ENCODE measurements at regions not wholly inside any gene's neighbourhood (a gene's known extent, or its start where the extent isn't known, plus 50 kb on each side); places are given as distances from the start of the nearest gene placed in this dataset.
"Not testable (repeated sequence)": the region's sequence is repeated elsewhere in the genome, so short reads cannot be mapped to it uniquely, and the experiment has no call there.

DNA sequence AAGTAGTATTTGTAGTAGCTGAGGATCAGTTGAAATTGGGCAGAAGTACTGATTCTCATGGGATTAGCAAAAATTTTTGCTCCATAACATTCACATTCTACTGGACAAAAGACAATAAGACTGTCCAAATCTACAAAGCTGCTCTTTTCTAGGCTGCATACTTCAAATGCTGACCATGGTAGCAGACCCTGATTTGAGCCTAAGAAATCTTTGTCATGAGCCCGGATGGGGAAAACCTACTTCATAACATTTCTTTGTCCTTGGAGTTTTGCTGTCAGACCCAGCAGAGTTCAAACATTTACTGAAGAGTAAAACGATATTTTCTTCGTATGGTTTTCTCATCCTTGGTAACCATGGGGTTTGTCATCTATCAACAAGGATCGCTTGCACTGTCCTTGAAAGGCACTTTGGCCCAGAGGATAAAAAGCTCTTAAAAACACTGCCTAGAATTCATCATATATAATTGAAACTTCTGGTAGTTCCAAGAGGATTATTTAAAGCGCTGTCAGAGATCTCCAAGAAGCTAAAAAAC lies 216.9 kb downstream of the CAVIN4 start:
- FAIRE-seq, result no peak
- no peak for DNase-seq (ENCODE audit: insufficient read length, low spot score)

DNA sequence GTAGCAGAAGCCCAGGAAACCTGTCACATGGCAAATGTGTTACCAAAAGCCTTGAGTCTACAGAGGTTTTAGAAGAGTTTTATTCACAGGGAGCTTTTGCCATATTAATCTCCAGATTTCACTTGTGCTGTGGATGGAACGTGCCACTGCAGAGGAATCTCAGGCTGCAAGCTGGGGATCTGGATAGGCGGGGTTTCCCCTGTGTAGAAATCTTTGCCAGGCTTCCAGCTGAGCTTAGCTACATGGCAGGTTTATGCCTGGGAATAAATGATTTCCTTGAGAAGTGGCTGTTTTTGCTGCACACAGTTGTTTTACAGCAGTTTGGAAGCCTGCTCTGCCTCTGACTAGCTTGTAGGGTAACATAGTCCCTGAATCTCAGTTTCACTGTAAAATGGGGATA lies 224.6 kb upstream of the PLPPR1 start:
- DNase-seq (ENCODE audit: insufficient read length, low spot score), result no peak
- no peak for FAIRE-seq

DNA sequence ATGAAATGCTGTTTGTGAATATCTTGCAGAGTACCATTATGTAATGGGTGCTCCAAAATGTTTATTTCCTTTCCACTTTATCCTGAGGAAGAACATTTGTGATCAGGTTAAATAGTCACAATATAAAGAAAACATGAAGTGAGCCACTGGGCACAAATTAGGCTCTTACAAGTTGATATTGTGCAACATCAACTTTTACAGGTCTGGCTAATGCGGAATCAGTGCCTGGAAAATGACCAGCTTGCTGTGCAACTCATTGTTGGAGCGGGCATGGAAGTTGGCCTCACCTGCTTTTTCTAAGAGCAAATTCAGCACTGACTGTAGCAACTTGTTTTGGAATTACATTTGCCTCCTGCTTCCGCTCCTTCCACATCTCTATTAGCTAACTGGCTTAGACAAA lies 216.9 kb upstream of the PLPPR1 start:
- DNase-seq (ENCODE audit: insufficient read length, low spot score), result no peak
- no peak for FAIRE-seq

DNA sequence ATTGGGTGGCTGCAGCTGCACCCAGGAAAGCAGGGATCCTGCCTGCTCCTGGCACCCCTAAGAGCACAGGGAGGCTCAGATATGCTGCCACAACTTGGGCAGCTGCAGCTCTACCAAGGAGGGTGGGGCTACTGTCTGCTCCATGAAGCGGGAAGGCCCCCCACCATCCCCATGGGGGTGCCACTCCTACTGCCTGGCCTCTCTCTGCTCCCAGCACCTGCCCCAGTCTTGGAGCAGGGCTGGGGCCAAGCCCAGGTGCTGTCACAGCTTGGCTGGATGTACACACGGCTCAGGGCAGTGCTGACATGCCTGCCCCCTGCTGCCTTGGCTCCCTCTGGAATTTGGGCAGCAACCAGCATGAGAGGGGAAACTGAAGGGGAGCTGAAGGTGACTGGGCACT lies 214.7 kb upstream of the PLPPR1 start:
- no peak for DNase-seq (ENCODE audit: insufficient read length, low spot score)
- no peak for FAIRE-seq

DNA sequence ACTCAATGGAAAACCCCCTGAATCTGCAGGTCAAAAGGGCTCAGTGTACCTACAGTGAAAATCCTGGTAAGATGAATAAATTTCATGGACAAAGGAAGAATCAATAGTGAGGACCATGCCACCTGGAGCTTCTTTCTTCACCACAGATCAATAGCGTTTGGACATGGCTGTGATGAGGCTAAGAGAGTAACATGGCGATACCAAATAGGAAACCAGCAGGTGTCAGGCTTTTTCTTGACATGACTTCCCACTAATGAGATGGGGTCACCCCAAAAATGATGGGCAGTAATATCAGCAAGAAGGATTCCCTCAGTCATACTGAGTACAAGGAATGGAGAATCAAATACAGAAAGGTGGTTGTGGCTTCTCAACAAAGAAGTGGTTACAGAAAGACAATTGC lies 208.5 kb upstream of the PLPPR1 start:
- DNase-seq (ENCODE audit: insufficient read length, low spot score) (no peak), FAIRE-seq (no peak)

DNA sequence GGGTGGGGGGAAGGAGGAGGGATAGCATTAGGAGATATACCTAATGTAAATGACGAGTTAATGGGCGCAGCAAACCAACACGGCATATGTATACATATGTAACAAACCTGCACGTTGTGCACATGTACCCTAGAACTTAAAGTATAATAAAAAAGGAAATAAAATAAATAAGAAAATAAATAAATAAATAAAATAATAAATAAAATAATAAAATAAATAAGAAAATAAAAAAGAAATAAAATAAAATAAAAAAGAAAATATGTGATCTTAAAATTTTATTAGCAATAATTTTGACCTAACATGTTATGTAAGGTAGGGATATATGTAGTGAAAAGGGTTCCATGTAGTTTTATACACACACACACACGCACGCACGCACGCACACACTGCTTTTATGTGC lies 195.5 kb upstream of the PLPPR1 start:
- not testable (repeated sequence) for DNase-seq (ENCODE audit: insufficient read length, low spot score); FAIRE-seq

DNA sequence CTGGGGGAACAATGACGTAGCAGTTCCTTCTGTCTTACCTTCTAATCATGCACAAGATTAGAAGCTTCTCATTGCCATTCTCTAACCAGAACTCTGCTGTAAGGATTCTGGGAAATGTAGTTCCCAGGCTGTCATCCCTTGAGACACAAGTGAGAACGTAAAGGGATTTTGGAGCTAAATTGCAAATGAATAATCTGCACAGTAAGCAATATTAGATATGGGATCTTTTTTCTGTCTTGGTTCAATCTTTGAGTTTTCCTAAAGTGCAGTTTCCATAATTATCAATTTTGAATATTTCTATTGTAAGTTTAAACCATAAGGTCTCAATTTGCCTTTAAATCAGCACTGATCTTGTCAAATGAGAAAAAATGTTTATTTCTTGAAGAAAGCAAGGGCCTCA lies 189.7 kb upstream of the PLPPR1 start:
- DNase-seq (ENCODE audit: insufficient read length, low spot score) (no peak), FAIRE-seq (no peak)

DNA sequence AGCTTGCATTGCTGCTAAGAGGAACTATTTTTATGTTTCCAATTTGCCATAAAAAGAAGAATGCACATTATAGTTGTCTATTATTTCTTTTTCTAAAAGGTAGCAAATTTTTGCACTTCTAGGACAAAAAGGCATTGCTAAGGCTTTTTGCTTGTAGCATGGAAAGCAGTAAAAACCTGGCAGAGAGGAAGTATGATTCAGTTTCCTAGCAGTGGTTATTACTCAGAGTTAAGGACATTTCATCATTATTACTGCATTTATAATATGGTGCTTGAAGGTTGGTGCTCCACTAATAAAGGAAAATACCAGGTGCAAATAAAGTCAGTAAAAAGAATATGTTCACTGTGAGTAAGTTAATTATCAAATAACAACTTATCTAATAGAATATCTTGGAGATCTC lies 179.8 kb upstream of the PLPPR1 start:
- FAIRE-seq (no peak), DNase-seq (ENCODE audit: insufficient read length, low spot score) (no peak)

DNA sequence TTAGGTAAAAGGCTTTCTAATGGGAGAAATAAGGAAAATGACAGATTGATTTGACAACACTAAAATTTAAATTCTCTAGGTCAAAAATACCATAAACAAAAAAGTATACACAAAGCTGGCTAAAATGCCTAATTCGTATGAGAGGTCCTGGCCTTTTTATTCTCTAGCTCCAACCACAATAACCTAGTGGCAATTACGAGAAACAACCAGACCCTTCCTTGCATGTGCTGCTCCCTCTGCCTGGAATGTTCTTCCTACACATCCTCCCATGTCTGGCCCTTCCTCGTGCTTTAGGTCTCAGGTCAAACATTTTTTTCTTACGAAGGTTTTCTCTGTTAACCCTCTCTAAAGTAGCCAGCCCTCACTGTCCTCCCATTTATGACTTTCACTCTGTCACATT lies 176.4 kb upstream of the PLPPR1 start:
- FAIRE-seq, result no peak
- no peak for DNase-seq (ENCODE audit: insufficient read length, low spot score)

DNA sequence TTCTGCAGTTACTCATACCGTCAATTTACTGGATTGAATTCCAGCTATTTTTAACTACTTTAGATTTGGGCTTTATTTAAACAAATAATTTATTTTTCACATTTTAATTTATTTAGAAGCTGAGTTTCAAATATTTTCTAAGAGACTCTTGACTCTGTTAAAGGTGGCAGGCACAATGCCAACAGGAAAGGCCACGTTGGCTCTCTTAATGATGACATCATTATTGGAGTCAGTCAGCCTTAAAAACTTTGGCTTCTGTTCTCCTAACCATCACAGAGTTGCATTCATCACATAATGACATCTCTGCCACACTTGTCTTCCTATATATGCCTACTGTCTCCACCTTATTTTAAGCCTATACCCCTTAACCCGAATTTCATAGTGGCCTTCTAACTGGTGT lies 172.3 kb upstream of the PLPPR1 start:
- no peak for DNase-seq (ENCODE audit: insufficient read length, low spot score)

DNA sequence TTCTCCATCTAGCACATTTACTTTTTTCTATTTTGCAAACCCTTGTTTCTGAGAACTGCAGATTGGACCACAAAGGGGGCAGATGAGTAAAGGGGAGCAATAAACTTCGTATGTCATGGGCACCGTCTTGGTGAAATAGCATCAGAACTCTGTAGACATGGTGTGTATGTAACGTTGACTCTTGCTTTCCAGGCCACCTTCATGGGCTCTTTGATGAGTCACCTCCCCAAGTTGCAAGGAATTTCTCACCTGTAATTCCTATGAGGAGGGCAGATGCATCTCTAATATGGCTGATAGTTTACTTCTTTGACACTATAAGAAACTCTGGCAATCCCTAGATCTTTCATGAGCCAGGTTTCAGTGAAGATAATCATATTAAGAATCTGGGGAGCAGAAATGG lies 163.4 kb upstream of the PLPPR1 start:
- DNase-seq (ENCODE audit: insufficient read length, low spot score) (no peak), FAIRE-seq (no peak)

More for the DNA sequence above, 172.3 kb upstream of the PLPPR1 start:
- no peak for FAIRE-seq

DNA sequence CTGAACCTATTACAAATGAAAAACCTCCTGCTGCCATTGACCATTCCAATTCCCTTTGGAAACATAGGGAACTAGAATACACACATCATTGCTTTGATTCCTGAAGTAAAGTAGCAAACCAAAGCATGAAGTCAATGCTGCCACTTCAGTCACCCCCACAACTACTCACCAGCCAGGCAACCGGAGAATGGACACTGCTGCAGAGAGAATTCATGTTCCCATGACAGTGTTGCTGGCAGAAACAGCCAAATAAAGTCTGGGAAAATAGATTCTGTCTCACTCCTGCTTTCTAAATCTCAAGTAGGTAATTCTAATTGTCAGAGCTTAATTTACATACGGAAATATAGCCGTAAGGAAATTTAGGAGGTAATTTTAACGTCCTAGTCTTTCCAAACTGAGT lies 162.9 kb upstream of the PLPPR1 start:
- FAIRE-seq, result no peak
- no peak for DNase-seq (ENCODE audit: insufficient read length, low spot score)

DNA sequence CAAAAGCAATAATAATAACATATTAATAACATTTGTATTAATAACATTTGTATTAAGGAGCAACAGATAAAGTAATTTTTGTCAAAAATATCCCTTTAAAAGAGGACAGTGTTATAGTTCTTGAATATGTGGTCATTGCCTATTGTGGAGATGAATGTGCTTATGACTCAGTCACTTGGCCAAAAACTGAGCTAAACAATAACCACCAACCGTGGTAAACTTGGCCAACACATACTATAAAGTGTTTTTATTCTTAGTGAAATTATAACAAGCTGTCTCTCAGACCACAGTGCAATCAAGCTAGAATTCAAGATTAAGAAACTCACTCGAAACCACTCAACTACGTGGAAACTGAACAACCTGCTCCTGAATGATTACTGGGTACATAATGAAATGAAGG lies 159.2 kb upstream of the PLPPR1 start:
- DNase-seq (ENCODE audit: insufficient read length, low spot score) (no peak), FAIRE-seq (no peak)

DNA sequence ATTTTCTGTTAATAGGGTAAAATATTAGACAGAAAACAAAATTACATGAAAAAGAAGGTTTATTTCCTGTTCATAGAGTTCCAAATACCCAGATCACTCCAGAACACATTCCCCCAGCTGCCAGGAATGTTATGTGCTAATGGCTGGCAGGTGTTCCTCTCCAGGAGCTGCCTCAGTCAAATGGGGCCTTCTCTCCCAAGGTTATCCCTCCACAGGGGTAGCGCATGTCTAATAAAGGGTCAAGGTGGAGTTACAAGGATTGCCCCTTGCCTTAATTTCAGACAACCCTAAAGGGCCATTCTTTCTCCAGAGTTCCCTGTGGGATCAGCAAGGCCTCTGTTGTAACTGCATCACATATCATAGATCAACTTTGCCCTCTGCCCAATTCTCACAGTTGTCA lies 148.6 kb upstream of the PLPPR1 start:
- DNase-seq (ENCODE audit: insufficient read length, low spot score) (no peak), FAIRE-seq (no peak)

DNA sequence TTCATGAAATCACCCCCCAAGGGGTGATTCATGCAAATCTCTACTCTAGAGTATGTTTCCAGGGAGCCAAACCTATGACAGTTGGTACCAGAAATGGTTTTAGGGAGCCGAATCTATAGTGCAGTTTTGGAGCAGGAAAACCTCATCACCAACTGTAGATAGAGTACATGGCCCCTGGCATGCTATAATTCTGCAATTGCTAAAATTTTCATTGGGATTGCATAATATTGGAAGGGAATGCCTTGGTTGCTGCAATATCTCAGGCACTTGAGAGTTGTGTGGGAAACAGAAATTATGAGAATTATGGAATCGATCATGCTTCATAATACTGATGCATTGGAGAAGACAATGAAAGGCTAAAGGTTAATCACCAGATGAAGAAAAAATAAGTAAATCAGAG lies 148.2 kb upstream of the PLPPR1 start:
- FAIRE-seq, result no peak
- DNase-seq (ENCODE audit: insufficient read length, low spot score), result no peak

DNA sequence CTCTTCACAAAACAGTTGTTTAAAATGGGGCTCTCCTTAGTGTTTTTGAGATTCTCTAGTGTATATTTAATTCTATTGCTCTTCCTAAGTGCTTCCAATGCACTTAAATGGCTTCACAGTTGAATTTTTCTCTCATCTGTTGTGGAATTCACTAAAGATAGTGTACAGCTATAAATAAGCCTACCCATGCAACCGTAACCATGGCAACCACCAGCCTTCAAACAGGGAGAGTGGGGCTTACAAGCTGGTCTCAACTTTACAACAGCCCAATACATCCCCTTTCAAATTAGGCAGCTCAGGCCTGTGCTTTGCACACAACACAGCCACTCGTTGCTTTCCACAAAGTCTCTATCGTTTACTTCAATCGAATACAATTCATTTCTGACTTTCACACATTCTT lies 144.0 kb upstream of the PLPPR1 start:
- DNase-seq (ENCODE audit: insufficient read length, low spot score), result no peak
- FAIRE-seq, result no peak

DNA sequence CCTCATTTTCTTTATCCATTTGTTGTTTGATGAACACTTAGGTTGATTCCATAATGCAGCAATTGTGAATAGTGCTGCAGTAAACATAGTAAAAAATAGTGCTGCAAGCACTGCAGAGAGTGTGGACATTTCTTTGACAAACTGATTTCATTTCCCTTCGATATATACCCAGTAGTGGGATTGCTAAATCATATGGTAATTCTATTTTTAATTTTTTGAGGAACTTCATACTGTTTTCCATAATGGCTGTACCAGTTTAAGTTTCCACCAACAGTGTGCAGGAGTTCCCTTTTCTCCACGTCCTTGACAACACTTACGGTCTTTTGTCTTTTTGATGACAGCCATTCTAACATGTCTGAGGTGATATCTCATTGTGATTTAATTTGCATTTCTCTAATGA lies 138.2 kb upstream of the PLPPR1 start:
- FAIRE-seq, result no peak
- DNase-seq (ENCODE audit: insufficient read length, low spot score), result no peak

DNA sequence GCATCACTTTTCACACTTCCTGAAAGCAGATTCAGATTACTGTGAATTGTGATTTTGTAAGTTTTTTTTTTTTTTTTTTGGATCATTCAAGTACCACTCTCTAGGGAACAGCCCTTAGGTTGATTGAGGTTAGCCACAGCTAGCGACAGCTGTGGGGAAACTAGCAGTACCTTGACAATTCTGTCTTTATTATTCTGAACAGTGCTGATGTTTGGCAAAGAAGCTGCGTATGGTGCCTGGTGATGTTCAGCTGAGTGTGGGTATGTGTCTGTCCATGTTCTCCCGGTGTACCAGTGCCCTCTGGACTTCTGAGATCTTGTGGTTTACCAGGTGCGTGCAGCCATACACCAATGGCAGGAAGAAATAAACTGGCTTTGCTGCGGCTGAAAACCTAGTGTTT lies 117.3 kb upstream of the PLPPR1 start:
- FAIRE-seq (no peak), DNase-seq (ENCODE audit: insufficient read length, low spot score) (no peak)

DNA sequence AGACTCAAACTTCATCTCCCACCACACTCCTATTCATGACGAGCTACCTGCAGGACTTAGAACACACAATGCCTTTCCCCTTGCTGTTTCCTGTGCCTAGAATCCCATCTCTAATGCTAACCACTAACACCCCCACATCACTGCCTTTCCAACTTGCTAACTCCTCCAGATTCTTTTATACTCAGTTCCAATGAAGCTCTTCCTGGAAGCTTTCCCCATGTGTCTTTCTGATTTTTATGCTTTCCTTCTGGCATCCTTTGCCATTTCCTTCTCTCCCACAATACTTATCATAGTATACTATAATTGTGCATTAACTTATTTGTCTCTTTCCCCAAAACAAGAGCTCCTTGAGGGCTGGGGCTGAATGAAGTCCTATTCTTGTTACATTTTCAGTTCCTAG lies 115.3 kb upstream of the PLPPR1 start:
- FAIRE-seq (no peak), DNase-seq (ENCODE audit: insufficient read length, low spot score) (no peak)

DNA sequence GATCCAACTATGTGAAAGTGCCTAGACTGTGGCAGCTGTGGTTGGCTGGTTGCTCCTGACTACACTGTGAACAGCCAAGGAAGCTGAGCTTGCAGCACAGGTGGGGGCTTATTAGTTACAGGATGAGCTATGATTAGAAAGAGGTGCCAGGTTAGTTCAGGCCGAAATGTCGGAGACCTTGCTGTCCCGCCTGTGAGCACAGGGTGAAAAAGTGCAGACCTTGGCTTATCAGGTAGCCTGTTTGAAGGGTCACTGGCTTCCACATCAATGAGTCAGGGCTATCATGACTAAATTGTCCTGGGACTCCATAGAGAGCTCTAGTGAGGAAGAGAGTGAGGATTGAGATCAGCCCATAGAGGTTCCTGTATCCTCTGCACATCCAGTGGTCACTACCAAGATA lies 114.3 kb upstream of the PLPPR1 start:
- FAIRE-seq (no peak), DNase-seq (ENCODE audit: insufficient read length, low spot score) (no peak)

DNA sequence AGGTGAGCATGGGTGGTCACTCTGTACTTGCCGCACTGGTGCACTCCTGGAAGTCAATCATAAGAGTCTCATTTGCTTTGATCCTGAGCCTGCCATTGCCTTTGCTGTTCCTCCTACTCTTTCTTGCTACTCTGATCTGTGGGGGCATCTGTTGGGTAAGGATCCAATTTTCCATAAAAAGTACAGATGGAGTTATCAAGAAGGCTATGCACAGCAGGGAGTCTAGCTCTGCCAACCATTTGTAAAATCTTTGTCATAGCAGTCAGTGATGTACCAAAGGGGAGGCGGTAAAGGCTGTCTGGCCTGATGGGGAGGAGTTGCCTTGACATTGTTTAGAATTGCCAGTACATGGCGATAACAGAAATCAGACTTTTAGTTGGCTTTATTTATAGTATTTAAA lies 109.0 kb upstream of the PLPPR1 start:
- DNase-seq (ENCODE audit: insufficient read length, low spot score) (no peak), FAIRE-seq (no peak)

DNA sequence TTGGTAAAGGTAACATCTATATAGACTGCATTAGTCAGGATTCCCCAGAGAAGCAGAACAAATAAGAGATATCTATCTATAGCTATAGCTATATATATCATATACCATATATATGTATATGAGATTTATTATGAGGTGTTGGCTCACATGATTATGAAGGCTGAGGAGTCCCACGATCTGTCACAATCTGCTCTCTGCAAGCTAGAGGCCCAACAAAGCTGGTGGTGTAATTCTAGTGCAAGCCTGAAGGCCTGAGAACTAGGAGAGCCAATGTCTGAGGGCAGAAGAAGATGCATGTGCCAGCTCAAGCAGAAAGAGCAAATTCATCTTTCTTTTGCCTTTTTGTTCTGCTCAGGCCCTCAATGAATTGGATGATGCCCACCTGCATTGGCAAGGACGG lies 102.2 kb upstream of the PLPPR1 start:
- DNase-seq (ENCODE audit: insufficient read length, low spot score) (no peak), FAIRE-seq (no peak)

DNA sequence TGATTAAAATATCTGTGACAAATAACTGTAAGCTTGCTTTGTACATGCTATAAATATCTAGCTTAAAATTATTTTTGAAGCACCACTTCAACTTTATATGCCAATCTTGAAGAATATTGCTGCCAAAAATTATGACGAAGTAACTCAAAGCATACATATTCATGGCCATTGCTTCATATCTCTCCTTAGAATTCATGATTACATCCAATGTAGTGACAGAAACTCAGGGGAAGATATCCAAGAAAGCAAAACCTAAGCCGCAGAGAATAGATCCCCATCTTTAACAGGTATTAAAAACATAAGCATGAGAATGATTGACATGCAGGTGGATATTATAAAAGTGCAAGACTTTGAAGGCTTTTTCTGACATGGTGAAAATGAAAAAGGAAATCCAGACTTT lies 100.8 kb upstream of the PLPPR1 start:
- no peak for FAIRE-seq
- DNase-seq (ENCODE audit: insufficient read length, low spot score), result no peak

DNA sequence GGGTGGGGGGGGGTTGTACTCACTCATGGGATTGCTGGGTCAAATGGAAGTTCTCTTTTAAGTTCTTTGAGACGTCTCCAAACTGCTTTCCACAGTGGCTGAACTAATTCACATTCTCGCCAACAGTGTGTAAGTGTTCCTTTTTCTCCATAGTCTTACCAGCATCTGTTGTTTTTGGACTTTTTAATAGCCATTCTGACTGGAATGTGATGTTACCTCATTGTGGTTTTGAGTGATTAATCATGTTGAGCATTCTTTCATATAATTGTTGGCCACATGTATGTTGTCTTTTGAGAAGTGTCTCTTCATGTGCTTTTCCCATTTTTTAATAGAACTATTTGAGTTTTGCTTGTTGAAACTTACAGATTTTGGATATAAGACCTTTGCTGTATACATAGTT lies 94.9 kb upstream of the PLPPR1 start:
- FAIRE-seq, result no peak
- DNase-seq (ENCODE audit: insufficient read length, low spot score), result no peak
